Peyer's patch (tissue), 4 donors: ENCODE measurements at regions not wholly inside any gene's neighbourhood (a gene's known extent, or its start where the extent isn't known, plus 50 kb on each side); places are given as distances from the start of the nearest gene placed in this dataset.

Experiments used
- CTCF ChIP-seq, 6 experiments: fragments of 450-650 bp in 4 of 6; fragments of 200-600 bp in 2 of 6; sonication (generic) in 1 of 6; IDR thresholded peaks; one replicate each; pipeline ENCODE4 v1.5.1; 2017 to 2019; ENCODE audit warnings: antibody characterized with exemption in 6 of 6, mild to moderate bottlenecking in 3 of 6, moderate library complexity in 1 of 6
- POLR2A ChIP-seq, 2 donors: fragments of 450-650 bp; IDR thresholded peaks; one replicate each; pipeline ENCODE4 v1.5.1; 2017; ENCODE audit warnings: antibody characterized with exemption in 2 of 2, mild to moderate bottlenecking in 2 of 2, moderate library complexity in 2 of 2

- TF ChIP-seq CTCF (IDR thresholded peaks at IDR 0.05) = no peak
- TF ChIP-seq POLR2A (IDR thresholded peaks at IDR 0.05) = no peak
Observed at GRCh38 chr1:95752515-95753381, 518.7 kb downstream of the RWDD3 start.
